ENCODE measurements at regions not wholly inside any gene's neighbourhood (a gene's known extent, or its start where the extent isn't known, plus 50 kb on each side); places are given as distances from the start of the nearest gene placed in this dataset.

GRCh38 chr7:114789871-114790311 is 132.0 kb upstream of the MDFIC start:
- H3K4me1 ChIP-seq (ENCODE audit: insufficient read depth, low read length): no peaks in the 10 kb centered on the region
- H3K36me3 ChIP-seq (ENCODE audit: insufficient read depth, low read length): no peaks in the 10 kb centered on the region
- H3K4me3 ChIP-seq (ENCODE audit: low read length): no peak overlapping the region
- Mint-ChIP-seq H3K36me3 (no peaks in the 10 kb centered on the region), H3K27ac (no peak overlapping the region), H3K9me3 (no peaks in the 10 kb centered on the region), H3K4me1 (peaks cover 10 to 19% (median 17%) of the 10 kb centered on the region in 3 donors), H3K4me3 (no peak overlapping the region), H3K27me3 (peaks cover 5 to 8% of the 10 kb centered on the region in 2 donors)
- H3K9me3 ChIP-seq (ENCODE audit: low read length): no peaks in the 10 kb centered on the region
- ChIA-PET POLR2A (no interaction called here), CTCF (no interaction called here)
- no peak overlapping the region for H3K27ac ChIP-seq (ENCODE audit: low read depth, low read length)
- H3K27me3 ChIP-seq (ENCODE audit: insufficient read depth, low read length, poor library complexity, severe bottlenecking): no peaks in the 10 kb centered on the region
- DNase-seq: no peak

GRCh38 chr7:114790521-114790920 is 131.4 kb upstream of the MDFIC start:
- peaks cover 5 to 8% of the 10 kb centered on the region in 2 donors for H3K27me3 Mint-ChIP-seq
- H3K4me3 Mint-ChIP-seq: no peak overlapping the region
- Histone ChIP-seq H3K36me3 (ENCODE audit: insufficient read depth, low read length) (no peaks in the 10 kb centered on the region), H3K4me1 (ENCODE audit: insufficient read depth, low read length) (no peaks in the 10 kb centered on the region), H3K4me3 (ENCODE audit: low read length) (no peak overlapping the region), H3K27ac (ENCODE audit: low read depth, low read length) (no peak overlapping the region), H3K9me3 (ENCODE audit: low read length) (no peaks in the 10 kb centered on the region), H3K27me3 (ENCODE audit: insufficient read depth, low read length, poor library complexity, severe bottlenecking) (no peaks in the 10 kb centered on the region)
- H3K9me3 Mint-ChIP-seq: no peaks in the 10 kb centered on the region
- DNase-seq: no peak
- no peak overlapping the region for H3K27ac Mint-ChIP-seq
- H3K36me3 Mint-ChIP-seq: no peaks in the 10 kb centered on the region
- ChIA-PET CTCF (no interaction called here), POLR2A (no interaction called here)
- H3K4me1 Mint-ChIP-seq: peaks cover 9 to 19% (median 14%) of the 10 kb centered on the region in 3 donors

GRCh38 chr7:114791771-114792170 is 130.1 kb upstream of the MDFIC start:
- ChIA-PET CTCF (no interaction called here), POLR2A (no interaction called here)
- Mint-ChIP-seq H3K27ac (no peak overlapping the region), H3K4me1 (peaks cover 3 to 12% (median 7%) of the 10 kb centered on the region in 3 donors), H3K27me3 (peaks cover 5 to 14% of the 10 kb centered on the region in 2 donors), H3K36me3 (no peaks in the 10 kb centered on the region), H3K9me3 (no peaks in the 10 kb centered on the region), H3K4me3 (no peak overlapping the region)
- H3K27me3 ChIP-seq (ENCODE audit: insufficient read depth, low read length, poor library complexity, severe bottlenecking): no peaks in the 10 kb centered on the region
- H3K36me3 ChIP-seq (ENCODE audit: insufficient read depth, low read length): no peaks in the 10 kb centered on the region
- H3K4me1 ChIP-seq (ENCODE audit: insufficient read depth, low read length): no peaks in the 10 kb centered on the region
- H3K27ac ChIP-seq (ENCODE audit: low read depth, low read length): no peak overlapping the region
- DNase-seq: no peak
- no peaks in the 10 kb centered on the region for H3K9me3 ChIP-seq (ENCODE audit: low read length)
- H3K4me3 ChIP-seq (ENCODE audit: low read length): no peak overlapping the region

GRCh38 chr7:114793155-114793845 is 128.6 kb upstream of the MDFIC start:
- peaks cover 1 to 14% of the 10 kb centered on the region in 2 donors for H3K27me3 Mint-ChIP-seq
- no peaks in the 10 kb centered on the region for H3K9me3 Mint-ChIP-seq
- no peak overlapping the region for H3K27ac Mint-ChIP-seq
- no peaks in the 10 kb centered on the region for H3K9me3 ChIP-seq (ENCODE audit: low read length)
- H3K4me3 Mint-ChIP-seq: no peak overlapping the region
- ChIA-PET CTCF (no interaction called here), POLR2A (no interaction called here)
- no peaks in the 10 kb centered on the region for H3K4me1 ChIP-seq (ENCODE audit: insufficient read depth, low read length)
- H3K4me1 Mint-ChIP-seq: peaks cover 3 to 12% (median 7%) of the 10 kb centered on the region in 3 donors
- H3K36me3 Mint-ChIP-seq: no peaks in the 10 kb centered on the region
- no peak overlapping the region for H3K4me3 ChIP-seq (ENCODE audit: low read length)
- no peaks in the 10 kb centered on the region for H3K36me3 ChIP-seq (ENCODE audit: insufficient read depth, low read length)
- no peak overlapping the region for H3K27ac ChIP-seq (ENCODE audit: low read depth, low read length)
- H3K27me3 ChIP-seq (ENCODE audit: insufficient read depth, low read length, poor library complexity, severe bottlenecking): no peaks in the 10 kb centered on the region
- no peak for DNase-seq

- Histone ChIP-seq H3K4me3 (ENCODE audit: low read length) (no peak overlapping the region), H3K27ac (ENCODE audit: low read depth, low read length) (no peak overlapping the region), H3K27me3 (ENCODE audit: insufficient read depth, low read length, poor library complexity, severe bottlenecking) (no peaks in the 10 kb centered on the region), H3K36me3 (ENCODE audit: insufficient read depth, low read length) (no peaks in the 10 kb centered on the region), H3K4me1 (ENCODE audit: insufficient read depth, low read length) (no peaks in the 10 kb centered on the region), H3K9me3 (ENCODE audit: low read length) (no peaks in the 10 kb centered on the region)
- no peaks in the 10 kb centered on the region for H3K36me3 Mint-ChIP-seq
- no peaks in the 10 kb centered on the region for H3K9me3 Mint-ChIP-seq
- peaks cover 3 to 13% (median 5%) of the 10 kb centered on the region in 3 donors for H3K4me1 Mint-ChIP-seq
- DNase-seq: no peak
- H3K27ac Mint-ChIP-seq: peak overlapping the region in 1 of 8 donors; percentile 9
- CTCF ChIA-PET: no interaction called here
- peaks cover 1 to 14% of the 10 kb centered on the region in 2 donors for H3K27me3 Mint-ChIP-seq
- H3K4me3 Mint-ChIP-seq: no peak overlapping the region
- POLR2A ChIA-PET: no interaction called here
Observed at GRCh38 chr7:114795475-114795874, 126.4 kb upstream of the MDFIC start.

- no peaks in the 10 kb centered on the region for H3K36me3 Mint-ChIP-seq
- H3K4me3 Mint-ChIP-seq: no peak overlapping the region
- H3K4me3 ChIP-seq (ENCODE audit: low read length): no peak overlapping the region
- H3K27ac ChIP-seq (ENCODE audit: low read depth, low read length): no peak overlapping the region
- H3K36me3 ChIP-seq (ENCODE audit: insufficient read depth, low read length): no peaks in the 10 kb centered on the region
- no peak for DNase-seq
- H3K27ac Mint-ChIP-seq: no peak overlapping the region
- ChIA-PET POLR2A (no interaction called here), CTCF (no interaction called here)
- no peaks in the 10 kb centered on the region for H3K4me1 ChIP-seq (ENCODE audit: insufficient read depth, low read length)
- H3K9me3 Mint-ChIP-seq: no peaks in the 10 kb centered on the region
- H3K4me1 Mint-ChIP-seq: peaks cover 0 to 5% (median 2%) of the 10 kb centered on the region in 3 donors
- no peaks in the 10 kb centered on the region for H3K27me3 ChIP-seq (ENCODE audit: insufficient read depth, low read length, poor library complexity, severe bottlenecking)
- H3K9me3 ChIP-seq (ENCODE audit: low read length): no peaks in the 10 kb centered on the region
- peaks cover 0 to 7% of the 10 kb centered on the region in 2 donors for H3K27me3 Mint-ChIP-seq
Observed at GRCh38 chr7:114799628-114800028, 122.3 kb upstream of the MDFIC start.

GRCh38 chr7:114802632-114803031 is 119.3 kb upstream of the MDFIC start:
- no peak for DNase-seq
- no peaks in the 10 kb centered on the region for H3K4me1 ChIP-seq (ENCODE audit: insufficient read depth, low read length)
- CTCF ChIA-PET: no interaction called here
- Mint-ChIP-seq H3K27me3 (peaks cover 0 to 3% of the 10 kb centered on the region in 2 donors), H3K27ac (no peak overlapping the region), H3K4me1 (peaks cover 0 to 5% (median 2%) of the 10 kb centered on the region in 3 donors), H3K4me3 (no peak overlapping the region), H3K36me3 (no peaks in the 10 kb centered on the region), H3K9me3 (no peaks in the 10 kb centered on the region)
- no peak overlapping the region for H3K27ac ChIP-seq (ENCODE audit: low read depth, low read length)
- H3K9me3 ChIP-seq (ENCODE audit: low read length): no peaks in the 10 kb centered on the region
- no peak overlapping the region for H3K4me3 ChIP-seq (ENCODE audit: low read length)
- H3K27me3 ChIP-seq (ENCODE audit: insufficient read depth, low read length, poor library complexity, severe bottlenecking): no peaks in the 10 kb centered on the region
- H3K36me3 ChIP-seq (ENCODE audit: insufficient read depth, low read length): no peaks in the 10 kb centered on the region
- POLR2A ChIA-PET: no interaction called here

- Mint-ChIP-seq H3K36me3 (peaks cover 0 to 1% (median 0%) of the 10 kb centered on the region in 3 donors), H3K27ac (peak overlapping the region in 1 of 8 donors; percentile 24), H3K27me3 (peaks cover 0 to 3% of the 10 kb centered on the region in 2 donors), H3K9me3 (no peaks in the 10 kb centered on the region), H3K4me3 (no peak overlapping the region), H3K4me1 (no peaks in the 10 kb centered on the region)
- no peaks in the 10 kb centered on the region for H3K36me3 ChIP-seq (ENCODE audit: insufficient read depth, low read length)
- H3K27ac ChIP-seq (ENCODE audit: low read depth, low read length): no peak overlapping the region
- no peak for DNase-seq
- no peak overlapping the region for H3K4me3 ChIP-seq (ENCODE audit: low read length)
- CTCF ChIA-PET: no interaction called here
- POLR2A ChIA-PET: no interaction called here
- no peaks in the 10 kb centered on the region for H3K27me3 ChIP-seq (ENCODE audit: insufficient read depth, low read length, poor library complexity, severe bottlenecking)
- no peaks in the 10 kb centered on the region for H3K4me1 ChIP-seq (ENCODE audit: insufficient read depth, low read length)
- no peaks in the 10 kb centered on the region for H3K9me3 ChIP-seq (ENCODE audit: low read length)
Observed at GRCh38 chr7:114806590-114807162, 115.2 kb upstream of the MDFIC start.

Measured in CD8-positive, alpha-beta memory T cell (primary cell).